GM18505 (cell line): ENCODE measurements at regions not wholly inside any gene's neighbourhood (a gene's known extent, or its start where the extent isn't known, plus 50 kb on each side); places are given as distances from the start of the nearest gene placed in this dataset.

Experiments
- ATAC-seq: cut with Tn5 transposase; IDR thresholded peaks from one replicate; pipeline ENCODE4 v1.9.1; 2021; ENCODE audit not compliant: unreplicated experiment
- POLR2A ChIP-seq: IDR thresholded peaks from 4 replicates; pipeline ENCODE4 v1.6.1; 2011; ENCODE audit warnings: borderline replicate concordance; ENCODE audit not compliant: insufficient read depth, insufficient read length; ENCODE audit errors: extremely low read depth

DNA sequence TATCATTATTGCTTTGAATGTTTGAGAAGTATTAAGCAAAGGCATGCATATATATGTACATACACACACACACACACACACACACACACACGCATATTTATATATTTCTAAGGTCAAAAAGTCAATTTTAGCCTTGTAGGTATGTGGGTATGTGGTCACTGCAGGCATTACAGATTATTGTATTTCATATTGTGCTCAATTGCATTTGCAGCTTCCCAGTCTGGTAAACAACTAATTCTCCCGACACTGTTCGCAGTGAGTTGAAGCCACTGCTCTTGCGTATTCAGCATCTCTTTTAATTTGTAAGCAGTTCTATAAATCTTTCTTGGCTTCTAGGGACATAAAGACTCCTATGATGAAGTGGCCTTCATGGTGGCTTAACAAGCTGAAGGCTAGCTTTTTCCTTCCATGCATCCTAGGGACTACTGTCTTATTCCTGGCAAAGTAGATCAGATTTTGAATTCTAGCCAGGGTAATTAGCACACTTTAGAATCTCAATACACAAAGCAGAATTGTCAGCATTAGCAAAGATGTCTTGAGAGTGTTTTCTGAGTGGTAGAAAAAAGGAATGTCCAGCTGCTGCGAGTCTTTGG lies 368.6 kb upstream of the NEGR1 start:
- no peak for ATAC-seq
- TF ChIP-seq POLR2A, result no peak

DNA sequence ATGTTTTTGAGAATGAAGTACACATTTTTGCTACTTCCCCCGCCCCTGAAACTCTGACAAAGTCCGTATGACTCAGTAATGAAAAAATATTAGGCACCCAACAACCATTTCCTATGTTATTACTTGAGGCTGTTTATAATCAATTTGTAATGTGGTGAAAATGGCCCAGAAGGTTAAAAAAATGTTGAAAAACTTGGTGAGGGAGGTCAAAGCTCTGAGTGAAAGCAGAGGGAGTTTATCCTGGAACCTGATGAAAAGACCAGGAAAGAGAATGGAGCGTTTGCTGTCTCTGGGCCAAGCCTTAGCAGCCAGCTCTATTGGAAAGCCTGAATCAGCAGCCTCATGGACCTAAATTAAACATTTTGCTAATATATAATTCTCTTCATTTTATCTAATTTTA lies 367.7 kb upstream of the NEGR1 start:
- TF ChIP-seq POLR2A, result no peak
- no peak for ATAC-seq

DNA sequence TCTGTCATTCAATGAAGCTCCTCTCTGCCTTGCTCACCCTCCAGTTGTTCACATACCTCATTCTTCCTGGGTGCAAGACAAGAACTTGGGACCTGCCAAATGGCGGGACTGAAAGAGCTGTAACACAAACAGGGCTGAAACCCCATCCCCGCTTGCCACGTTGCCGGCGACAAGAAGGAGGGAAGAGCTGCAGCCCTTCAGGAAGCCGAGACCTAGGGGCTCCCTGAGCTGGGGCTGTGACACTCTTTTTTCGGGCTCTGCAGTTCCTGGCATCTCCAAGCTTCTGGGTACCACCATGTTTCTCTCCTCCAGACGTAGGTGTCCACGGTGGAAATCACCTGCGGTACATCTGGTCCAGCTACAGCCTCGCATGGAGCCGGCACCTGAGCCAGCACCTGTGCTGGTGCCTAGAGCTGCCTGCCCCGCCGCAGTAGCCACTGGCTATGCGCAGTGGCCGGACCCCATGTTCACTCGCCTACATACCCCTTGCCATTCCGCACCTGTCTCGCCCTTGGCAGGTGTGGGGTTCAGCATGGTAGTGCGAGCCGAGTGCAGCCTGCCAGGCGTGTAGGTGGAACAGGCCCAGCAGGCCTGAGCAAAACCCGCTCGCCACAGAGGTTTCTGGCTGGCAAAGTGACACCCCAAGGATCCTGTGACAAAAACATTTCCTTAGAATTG lies 367.0 kb upstream of the NEGR1 start:
- no peak for TF ChIP-seq POLR2A

DNA sequence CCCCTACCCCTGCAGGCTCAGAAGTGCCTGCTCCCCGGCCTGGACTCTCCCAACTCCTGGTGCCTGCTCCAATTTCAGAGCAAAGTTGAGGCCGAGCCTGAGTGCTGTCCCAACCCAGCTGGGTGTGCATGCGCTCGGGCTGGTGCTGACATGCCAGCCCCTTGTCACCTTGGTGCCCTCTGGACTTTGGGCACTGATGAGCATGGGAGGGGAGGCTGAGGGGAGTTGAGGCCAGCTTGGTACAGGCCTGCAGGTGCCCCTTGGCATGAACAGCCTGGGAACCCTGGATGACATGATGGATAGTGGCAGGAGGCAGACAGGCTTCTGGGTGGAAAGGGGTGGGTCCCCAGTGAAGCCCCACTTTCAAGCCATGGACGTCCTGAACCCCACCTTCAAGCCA lies 366.1 kb upstream of the NEGR1 start:
- ATAC-seq, result no peak

More for the DNA sequence above, 367.0 kb upstream of the NEGR1 start:
- no peak for ATAC-seq

DNA sequence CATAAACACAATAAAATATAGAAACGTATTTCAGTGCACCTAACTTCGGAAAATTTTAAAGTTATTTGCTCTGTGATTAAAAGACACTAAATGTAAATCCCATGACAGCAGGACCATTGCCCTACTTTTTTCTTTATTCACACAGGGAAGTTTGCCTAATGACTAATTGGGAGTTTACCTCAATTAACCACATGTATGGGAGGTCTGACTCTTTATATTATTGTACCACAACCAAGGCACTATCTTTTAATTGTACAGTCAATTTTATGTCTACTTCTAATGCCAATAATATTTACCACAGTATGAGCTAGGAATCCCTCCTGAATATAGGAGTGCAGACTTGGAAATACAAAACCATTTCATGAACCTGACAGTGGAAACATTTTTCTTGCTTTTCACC lies 360.8 kb upstream of the NEGR1 start:
- TF ChIP-seq POLR2A, result no peak
- ATAC-seq, result no peak

More for the DNA sequence above, 366.1 kb upstream of the NEGR1 start:
- TF ChIP-seq POLR2A, result no peak

DNA sequence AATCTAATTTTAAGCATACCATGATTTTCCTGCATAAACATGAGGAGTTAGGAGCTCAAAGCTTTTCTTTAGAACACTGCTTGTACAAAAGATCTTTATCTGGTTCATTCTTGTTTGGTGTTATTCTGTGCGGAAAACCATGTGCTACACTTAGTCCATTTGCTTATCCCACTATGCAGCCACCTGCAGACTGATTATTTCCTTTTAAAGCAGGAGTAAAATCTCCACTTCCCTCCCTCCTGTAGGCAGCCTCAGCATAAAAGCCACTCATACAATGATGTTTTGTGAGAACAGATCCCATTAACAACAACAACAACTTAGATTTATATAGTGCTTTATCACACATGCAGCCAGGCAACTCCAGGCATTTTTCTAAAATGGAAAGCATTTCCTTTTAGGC lies 355.3 kb upstream of the NEGR1 start:
- no peak for ATAC-seq
- no peak for TF ChIP-seq POLR2A

DNA sequence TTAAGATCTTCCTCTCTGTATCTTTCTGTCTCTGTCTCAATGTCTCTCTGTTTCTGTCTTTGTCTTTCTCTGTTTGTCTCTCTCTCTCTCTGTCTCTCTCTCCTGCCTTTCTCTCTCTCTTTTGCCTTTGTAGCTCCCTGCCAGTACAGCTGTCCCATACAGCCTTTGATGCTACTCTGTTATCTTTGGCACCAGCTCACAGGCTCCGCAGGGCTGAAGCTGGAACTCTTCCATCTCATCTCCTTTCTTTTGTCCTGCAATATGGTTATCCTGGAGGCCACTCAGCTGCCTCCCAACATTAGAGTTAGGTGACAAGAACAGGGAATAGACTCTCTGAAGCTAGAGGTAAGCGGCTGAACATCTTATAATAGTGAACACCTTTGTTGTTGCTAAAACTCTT lies 354.3 kb upstream of the NEGR1 start:
- no peak for TF ChIP-seq POLR2A
- no peak for ATAC-seq

DNA sequence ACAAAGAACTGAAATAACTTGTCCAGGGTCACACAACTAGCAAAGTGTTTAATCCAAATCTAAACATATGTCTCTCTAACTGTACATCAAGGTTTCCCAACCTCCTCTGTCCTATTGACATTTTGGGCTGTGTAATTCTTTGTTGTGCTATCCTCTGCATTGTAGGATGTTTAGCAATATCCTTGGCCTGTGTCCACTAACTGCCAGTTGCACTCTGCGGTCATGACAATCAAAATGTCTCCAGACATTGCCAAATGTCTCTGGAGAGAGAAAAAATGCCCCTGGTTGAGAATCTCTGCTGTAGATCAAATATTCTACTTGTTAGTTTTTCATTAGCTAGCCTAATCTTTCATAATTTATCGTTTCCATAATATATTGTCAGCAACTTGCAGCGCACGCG lies 353.4 kb upstream of the NEGR1 start:
- no peak for ATAC-seq

DNA sequence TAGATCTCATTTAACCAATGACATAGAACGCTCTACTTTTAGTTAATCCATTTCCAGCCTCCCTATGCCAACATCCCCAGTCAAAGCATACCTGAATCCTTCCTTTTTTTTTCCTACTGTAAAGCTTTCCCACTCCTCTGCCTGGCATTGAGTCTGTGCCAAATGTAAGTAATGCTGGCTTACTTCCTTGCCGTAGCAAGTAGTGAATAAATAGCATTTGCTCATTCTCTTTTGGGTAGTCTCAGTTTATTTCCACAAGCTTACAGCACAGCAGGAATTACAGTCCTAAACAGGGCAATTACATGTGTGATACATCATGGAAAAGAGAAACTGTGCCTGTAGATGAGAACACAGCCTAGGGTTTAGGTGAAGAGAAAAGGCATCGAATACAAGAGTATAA lies 352.6 kb upstream of the NEGR1 start:
- ATAC-seq, result no peak
- TF ChIP-seq POLR2A, result no peak

More for the DNA sequence above, 353.4 kb upstream of the NEGR1 start:
- no peak for TF ChIP-seq POLR2A

DNA sequence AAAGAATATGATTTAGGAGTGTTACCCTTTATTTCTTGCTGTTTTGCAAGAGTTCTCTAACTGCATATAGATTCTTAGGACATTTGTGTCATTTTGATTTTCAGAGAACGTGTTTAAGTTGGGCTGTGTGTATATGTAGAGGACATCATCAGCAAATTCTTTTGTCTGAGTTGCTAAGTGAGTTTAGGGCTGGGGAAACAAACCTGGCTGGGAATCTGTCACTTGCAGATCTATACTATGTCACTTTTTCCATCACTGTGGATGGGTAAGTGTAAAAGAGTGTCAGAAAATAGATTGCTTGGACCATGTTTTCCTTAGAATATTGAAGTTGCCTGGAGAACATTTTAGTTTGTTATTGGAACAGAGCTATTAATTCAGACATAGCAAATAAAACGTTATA lies 349.1 kb upstream of the NEGR1 start:
- no peak for TF ChIP-seq POLR2A
- no peak for ATAC-seq

DNA sequence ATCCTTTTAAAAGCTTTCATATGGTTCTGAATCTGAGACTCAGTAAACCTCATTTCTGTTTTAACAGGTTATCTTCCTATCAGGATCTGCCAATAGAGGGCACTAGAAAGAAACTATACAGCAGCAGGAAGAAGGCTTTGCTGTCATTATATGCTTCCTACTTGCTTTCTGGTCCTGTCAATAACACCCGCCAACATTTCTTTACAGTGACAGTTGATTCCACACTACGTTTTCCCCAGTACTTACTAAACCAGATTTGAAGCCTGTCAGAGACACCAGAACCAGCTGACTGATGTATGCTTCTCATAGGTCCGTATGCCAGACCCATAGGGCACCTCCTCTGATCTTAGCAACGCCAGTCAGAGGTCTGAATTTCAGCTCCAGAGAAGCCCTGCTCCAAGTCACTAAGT lies 341.0 kb upstream of the NEGR1 start:
- peak; percentile 82 for ATAC-seq
- no peak for TF ChIP-seq POLR2A

DNA sequence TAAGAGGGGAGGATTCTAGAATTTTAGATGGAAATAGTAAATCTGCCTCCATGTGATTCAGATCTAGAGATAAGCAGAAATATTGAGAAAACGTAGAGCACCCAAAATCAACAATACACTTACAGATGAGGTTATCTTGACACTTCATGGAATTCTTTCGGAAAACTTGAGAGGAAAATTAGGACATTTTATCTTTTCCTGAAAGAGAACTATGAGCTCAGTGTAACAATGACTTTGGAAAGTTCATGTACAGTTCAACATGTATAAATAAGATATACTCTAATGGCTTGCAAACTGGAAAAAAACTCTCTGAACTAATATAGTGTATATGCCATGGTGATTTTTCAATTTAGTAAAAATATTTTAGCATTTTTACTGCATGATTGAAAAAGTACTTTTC lies 338.1 kb upstream of the NEGR1 start:
- TF ChIP-seq POLR2A, result no peak
- no peak for ATAC-seq

DNA sequence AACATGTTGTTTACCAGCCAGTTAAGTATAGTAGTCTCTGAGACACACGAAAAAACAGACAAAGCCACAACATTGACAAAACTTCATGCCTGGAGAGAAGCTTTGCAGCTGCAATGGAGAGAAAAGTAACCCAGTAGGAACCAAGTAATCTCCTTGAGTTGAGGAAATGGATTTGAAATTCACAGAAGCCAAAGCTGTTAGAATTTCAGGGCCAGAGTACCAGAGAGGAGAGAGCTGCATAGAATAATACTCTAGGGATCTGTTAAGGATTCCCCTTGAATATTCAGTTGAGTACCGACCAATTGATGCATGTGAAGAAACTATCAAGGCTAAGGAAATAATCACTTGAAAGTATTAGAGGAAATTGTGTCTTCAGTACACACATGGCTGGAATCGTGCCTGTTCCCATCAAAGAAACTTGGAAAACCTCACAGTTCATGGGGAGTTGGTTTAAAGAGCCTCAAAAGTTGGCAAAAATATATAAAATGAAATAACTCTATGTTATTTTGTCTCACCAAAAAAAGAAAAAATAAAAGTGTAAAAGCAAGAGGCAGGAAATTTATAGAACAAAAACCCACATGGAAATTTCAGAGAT lies 324.0 kb upstream of the NEGR1 start:
- no peak for ATAC-seq
- TF ChIP-seq POLR2A, result no peak

DNA sequence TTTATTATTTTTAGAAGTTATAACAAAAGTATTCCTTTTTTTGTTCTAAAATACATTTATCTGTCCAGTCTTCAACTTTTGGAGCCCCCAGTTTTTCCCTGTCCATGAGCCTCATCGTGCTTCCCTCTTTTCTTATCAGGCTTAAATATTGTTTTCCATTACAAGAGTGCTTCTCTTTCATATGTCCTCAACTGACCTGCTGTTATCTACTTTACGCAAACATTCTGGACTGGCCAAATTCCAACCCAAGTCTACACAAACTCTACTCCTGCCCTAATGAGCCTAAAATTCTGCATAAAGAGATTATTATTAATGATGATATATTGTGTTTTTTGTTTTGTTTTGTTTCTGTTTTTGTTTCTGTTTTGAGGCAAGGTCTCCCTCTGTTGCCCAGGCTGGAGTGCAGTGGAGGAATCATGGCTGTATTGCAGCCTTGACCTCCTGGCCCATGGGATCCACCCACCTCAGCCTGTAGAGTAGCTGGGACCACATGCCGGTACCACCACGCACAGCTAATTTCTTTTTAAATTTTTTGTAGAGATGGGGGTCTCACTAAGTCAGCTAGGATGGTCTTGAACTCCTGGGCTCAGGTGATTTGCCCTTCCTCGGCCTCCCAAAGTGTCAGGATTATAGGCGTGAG lies 318.8 kb upstream of the NEGR1 start:
- ATAC-seq, result no peak

More for the DNA sequence above, 318.8 kb upstream of the NEGR1 start:
- TF ChIP-seq POLR2A, result no peak
